ENCODE measurements at regions not wholly inside any gene's neighbourhood (a gene's known extent, or its start where the extent isn't known, plus 50 kb on each side); places are given as distances from the start of the nearest gene placed in this dataset.

- peaks cover 7% of the 10 kb centered on the region for H3K4me1 ChIP-seq (ENCODE audit: low read length)
These were observed 555.0 kb upstream of the TMEFF2 start for GRCh38 chr2:192749611-192750200.

GRCh38 chr2:192741889-192742288 is 547.2 kb upstream of the TMEFF2 start:
- no peaks in the 10 kb centered on the region for H3K36me3 ChIP-seq (replicated peaks; ENCODE audit: low read depth, low read length)
- H4K20me1 ChIP-seq (ENCODE audit: insufficient read depth, low read length), result no peaks in the 10 kb centered on the region
- H3K9ac ChIP-seq (ENCODE audit: low read length), result no peak overlapping the region
- H3K4me1 ChIP-seq (ENCODE audit: low read length), result no peaks in the 10 kb centered on the region
- no peaks in the 10 kb centered on the region for H3K79me2 ChIP-seq (ENCODE audit: low read length)
- no peak overlapping the region for H3K4me2 ChIP-seq (ENCODE audit: low read length)
- H3K27ac ChIP-seq (ENCODE audit: low read length), result no peak overlapping the region
- H2AFZ ChIP-seq (ENCODE audit: low read depth, low read length), result peak overlapping the region; percentile 52; the same call in 1 of the 2 replicates
- TF ChIP-seq CTCF (IDR thresholded peaks at IDR 0.05; ENCODE audit: low read depth, low read length), result peak; percentile 42
- no peak for TF ChIP-seq EZH2phosphoT487 (IDR thresholded peaks at IDR 0.05; ENCODE audit: low read depth)
- H3K9me3 ChIP-seq (ENCODE audit: insufficient read depth, low read length), result 0 out of 2 replicates have a peak, but pooled peaks cover 4% of the 10 kb centered on the region
- H3K27me3 ChIP-seq (ENCODE audit: low read depth, low read length), result no peaks in the 10 kb centered on the region
- no peak overlapping the region for H3K4me3 ChIP-seq (ENCODE audit: low read length)

More at GRCh38 chr2:192749611-192750200, 555.0 kb upstream of the TMEFF2 start:
- H3K9ac ChIP-seq (ENCODE audit: low read length), result no peak overlapping the region
- H3K4me3 ChIP-seq (ENCODE audit: low read length), result peak overlapping the region; percentile 68
- peak overlapping the region; percentile 68 for H2AFZ ChIP-seq (ENCODE audit: low read depth, low read length)
- TF ChIP-seq CTCF (IDR thresholded peaks at IDR 0.05; ENCODE audit: low read depth, low read length), result peak; percentile 77
- no peak for TF ChIP-seq EZH2phosphoT487 (IDR thresholded peaks at IDR 0.05; ENCODE audit: low read depth)
- no peaks in the 10 kb centered on the region for H3K9me3 ChIP-seq (ENCODE audit: insufficient read depth, low read length)
- H3K4me2 ChIP-seq (ENCODE audit: low read length), result peak overlapping the region; percentile 72
- H3K27ac ChIP-seq (ENCODE audit: low read length), result no peak overlapping the region
- no peaks in the 10 kb centered on the region for H3K27me3 ChIP-seq (ENCODE audit: low read depth, low read length)
- H3K36me3 ChIP-seq (replicated peaks; ENCODE audit: low read depth, low read length), result no peaks in the 10 kb centered on the region
- H4K20me1 ChIP-seq (ENCODE audit: insufficient read depth, low read length), result no peaks in the 10 kb centered on the region
- no peaks in the 10 kb centered on the region for H3K79me2 ChIP-seq (ENCODE audit: low read length)

GRCh38 chr2:192735447-192735846 is 540.7 kb upstream of the TMEFF2 start:
- Histone ChIP-seq H3K4me3 (ENCODE audit: low read length) (no peak overlapping the region), H2AFZ (ENCODE audit: low read depth, low read length) (no peak overlapping the region), H3K27me3 (ENCODE audit: low read depth, low read length) (no peaks in the 10 kb centered on the region), H3K4me2 (ENCODE audit: low read length) (no peak overlapping the region), H3K27ac (ENCODE audit: low read length) (no peak overlapping the region), H3K79me2 (ENCODE audit: low read length) (no peaks in the 10 kb centered on the region), H3K36me3 (replicated peaks; ENCODE audit: low read depth, low read length) (no peaks in the 10 kb centered on the region), H3K9me3 (ENCODE audit: insufficient read depth, low read length) (no peaks in the 10 kb centered on the region), H4K20me1 (ENCODE audit: insufficient read depth, low read length) (no peaks in the 10 kb centered on the region), H3K4me1 (ENCODE audit: low read length) (peaks cover 4% of the 10 kb centered on the region; the same call in 1 of the 2 replicates), H3K9ac (ENCODE audit: low read length) (no peak overlapping the region)
- no peak for TF ChIP-seq CTCF (IDR thresholded peaks at IDR 0.05; ENCODE audit: low read depth, low read length)
- no peak for TF ChIP-seq EZH2phosphoT487 (IDR thresholded peaks at IDR 0.05; ENCODE audit: low read depth)

- H3K4me1 ChIP-seq (ENCODE audit: low read length), result no peaks in the 10 kb centered on the region
- TF ChIP-seq CTCF (IDR thresholded peaks at IDR 0.05; ENCODE audit: low read depth, low read length), result no peak
- TF ChIP-seq EZH2phosphoT487 (IDR thresholded peaks at IDR 0.05; ENCODE audit: low read depth), result no peak
- no peak overlapping the region for H3K4me2 ChIP-seq (ENCODE audit: low read length)
- no peaks in the 10 kb centered on the region for H3K27me3 ChIP-seq (ENCODE audit: low read depth, low read length)
- H3K9me3 ChIP-seq (ENCODE audit: insufficient read depth, low read length), result no peaks in the 10 kb centered on the region
- no peak overlapping the region for H3K4me3 ChIP-seq (ENCODE audit: low read length)
- H2AFZ ChIP-seq (ENCODE audit: low read depth, low read length), result no peak overlapping the region
- no peak overlapping the region for H3K27ac ChIP-seq (ENCODE audit: low read length)
- no peaks in the 10 kb centered on the region for H3K36me3 ChIP-seq (replicated peaks; ENCODE audit: low read depth, low read length)
- no peak overlapping the region for H3K9ac ChIP-seq (ENCODE audit: low read length)
- no peaks in the 10 kb centered on the region for H3K79me2 ChIP-seq (ENCODE audit: low read length)
- no peaks in the 10 kb centered on the region for H4K20me1 ChIP-seq (ENCODE audit: insufficient read depth, low read length)
These were observed 534.6 kb upstream of the TMEFF2 start for GRCh38 chr2:192729369-192729768.
